Activated gamma-delta T cell treated with Interleukin-2 at 50 U/mL for 16 hours (primary cell): ENCODE measurements at regions not wholly inside any gene's neighbourhood (a gene's known extent, or its start where the extent isn't known, plus 50 kb on each side); places are given as distances from the start of the nearest gene placed in this dataset.
"Not testable (repeated sequence)": the region's sequence is repeated elsewhere in the genome, so short reads cannot be mapped to it uniquely, and the experiment has no call there.

Experiments
- DNase-seq: peaks from one replicate; pipeline ENCODE4 v3.0.0-alpha.2; 2020

DNA sequence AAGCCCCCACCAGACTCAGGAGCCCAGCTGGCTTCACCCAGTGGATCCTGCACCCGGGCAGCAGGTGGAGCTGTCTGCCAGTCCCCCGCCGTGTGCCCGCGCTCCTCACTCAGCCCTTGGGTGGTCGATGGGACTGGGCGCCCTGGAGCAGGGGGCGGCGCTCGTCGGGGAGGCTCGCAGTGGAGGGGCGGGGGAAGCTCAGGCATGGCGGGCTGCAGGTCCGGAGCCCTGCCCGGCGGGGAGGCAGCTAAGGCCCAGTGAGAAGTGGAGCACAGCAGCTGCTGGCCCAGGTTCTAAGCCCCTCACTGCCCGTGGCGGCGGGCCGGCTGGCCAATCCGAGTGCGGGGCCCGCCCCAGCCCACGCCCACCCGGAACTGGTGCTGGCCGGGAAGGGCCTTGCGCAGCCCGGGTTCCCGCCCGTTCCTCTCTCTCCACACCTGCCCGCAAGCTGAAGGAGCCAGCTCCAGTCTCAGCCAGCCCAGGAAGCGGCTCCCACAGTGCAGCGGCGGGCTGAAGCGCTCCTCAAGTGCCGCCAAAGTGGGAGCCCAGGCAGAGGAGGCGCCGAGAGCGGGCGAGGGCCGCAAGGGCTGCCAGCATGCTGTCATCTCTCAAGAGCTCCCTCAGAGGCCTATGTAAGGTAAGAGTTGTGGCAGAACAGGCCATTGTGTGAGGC, 1307.8 kb upstream of the TMEFF2 start:
- DNase-seq = no peak

GRCh38 chr2:193496786-193497185, 1302.1 kb upstream of the TMEFF2 start:
- DNase-seq = no peak

DNA sequence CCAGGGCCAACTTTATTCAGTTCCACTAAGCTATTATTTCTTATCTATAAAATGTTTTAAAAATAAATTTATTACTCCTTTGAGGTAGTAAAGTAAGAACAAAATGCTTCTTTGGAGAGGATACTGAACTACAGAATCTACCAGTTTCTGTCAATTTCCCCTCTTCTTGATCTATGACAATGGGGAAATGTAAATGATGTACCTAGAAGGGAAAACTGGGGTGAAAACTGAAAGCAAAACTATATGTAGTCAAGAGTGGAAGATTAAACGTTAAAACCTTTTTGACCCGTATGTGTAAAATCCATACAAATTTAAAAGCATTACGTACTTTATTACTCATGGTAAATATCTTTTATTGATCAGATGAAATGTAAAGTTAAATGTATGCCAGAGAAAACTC, 1287.8 kb upstream of the TMEFF2 start:
- no peak for DNase-seq

DNA sequence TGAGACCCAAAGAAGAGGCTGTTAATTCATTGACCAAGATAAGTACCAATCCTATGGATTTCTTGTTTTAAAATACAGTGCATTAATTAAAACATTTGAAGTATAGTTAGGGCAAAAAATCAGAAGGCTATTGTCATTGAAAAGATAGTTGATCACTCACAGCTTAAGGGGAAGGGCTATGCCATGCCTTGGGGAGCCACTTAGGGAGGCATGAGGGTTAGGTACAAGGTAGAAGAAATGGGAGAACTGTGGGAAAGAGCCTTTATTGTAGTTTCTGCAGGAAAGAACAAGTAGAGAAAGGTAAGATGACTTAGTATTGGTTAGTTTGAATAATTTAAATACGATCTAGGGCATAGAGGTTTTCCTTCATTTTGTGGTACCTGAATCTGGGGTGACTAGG, 1285.5 kb upstream of the TMEFF2 start:
- DNase-seq = no peak

DNA sequence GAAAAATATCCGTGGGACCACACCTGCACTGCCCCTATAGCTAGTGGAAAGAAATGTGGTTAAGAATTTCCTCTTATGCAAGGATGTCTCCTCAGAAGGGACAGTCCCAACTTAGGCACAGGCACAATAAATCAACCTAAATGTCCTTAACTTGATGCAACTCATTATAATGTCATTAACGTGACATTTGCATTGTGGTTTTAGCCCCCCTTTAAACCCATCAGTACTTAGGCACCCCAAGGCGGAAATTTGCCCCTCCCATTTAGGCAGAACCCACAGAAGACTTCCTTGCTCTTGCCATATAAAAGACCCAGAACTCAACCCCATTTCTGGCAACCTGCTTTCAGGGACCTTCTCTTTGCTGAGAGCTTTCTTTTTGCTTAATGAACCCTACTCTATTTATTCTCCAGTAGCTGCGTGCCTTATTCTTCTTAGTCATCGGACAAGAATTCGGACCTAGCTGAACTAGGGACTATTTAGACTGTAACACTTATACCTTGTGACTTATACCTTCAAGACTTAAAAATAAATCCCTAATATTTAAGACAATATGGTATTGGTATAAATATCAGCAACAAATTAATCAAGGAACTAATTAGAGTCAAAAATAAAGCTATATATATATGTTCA, 1281.6 kb upstream of the TMEFF2 start:
- no peak for DNase-seq

GRCh38 chr2:193475038-193475437, 1280.3 kb upstream of the TMEFF2 start:
- no peak for DNase-seq

GRCh38 chr2:193469251-193469650, 1274.5 kb upstream of the TMEFF2 start:
- no peak for DNase-seq

- DNase-seq = no peak
Measured at GRCh38 chr2:193467276-193467987, 1272.7 kb upstream of the TMEFF2 start.

GRCh38 chr2:193463011-193463410, 1268.3 kb upstream of the TMEFF2 start:
- DNase-seq = no peak

- DNase-seq = no peak
Measured at GRCh38 chr2:193462411-193462810, 1267.7 kb upstream of the TMEFF2 start.

- no peak for DNase-seq
Measured at GRCh38 chr2:193461431-193461934, 1266.8 kb upstream of the TMEFF2 start.

- DNase-seq = no peak
Measured at GRCh38 chr2:193446967-193447366, 1252.2 kb upstream of the TMEFF2 start.

DNA sequence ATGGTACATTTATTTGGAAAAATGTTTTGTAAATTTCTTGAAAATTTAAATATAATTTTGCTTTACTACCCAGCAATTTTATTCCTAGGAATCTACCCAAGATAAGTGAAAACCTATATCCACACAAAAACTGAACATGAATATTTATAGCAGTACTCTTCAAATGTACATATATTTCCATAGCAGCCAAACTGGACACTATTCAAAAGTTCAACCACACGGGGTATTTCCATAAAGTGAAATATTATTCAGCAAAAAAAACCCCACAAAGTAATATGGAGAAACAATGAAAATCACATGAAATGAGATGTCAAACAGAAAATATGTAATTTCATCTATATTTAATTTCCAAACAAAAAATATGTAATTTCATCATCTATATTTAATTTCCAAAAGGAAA, 1247.6 kb upstream of the TMEFF2 start:
- DNase-seq = no peak

GRCh38 chr2:193428336-193428818, 1233.6 kb upstream of the TMEFF2 start:
- DNase-seq = no peak

- not testable (repeated sequence) for DNase-seq
Measured at GRCh38 chr2:193412368-193412767, 1217.6 kb upstream of the TMEFF2 start.

DNA sequence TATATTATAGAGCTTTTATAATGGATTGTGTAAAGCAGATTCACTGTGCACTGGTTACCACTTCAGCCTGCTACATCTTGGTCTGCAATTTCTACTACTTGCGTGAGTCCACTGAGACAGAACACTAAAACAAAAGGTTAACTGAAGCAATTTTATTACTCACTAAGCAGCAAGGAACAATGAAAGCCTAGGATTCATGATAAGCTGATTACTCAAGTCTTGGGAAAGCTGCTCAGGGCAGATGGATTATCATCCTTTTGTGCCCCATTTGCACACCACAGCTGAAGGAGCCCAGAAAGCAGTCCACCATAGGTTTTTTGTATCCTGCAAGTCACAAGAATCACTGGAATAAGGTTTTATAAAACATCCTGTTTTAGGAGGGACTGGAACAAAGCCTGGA, 1215.2 kb upstream of the TMEFF2 start:
- no peak for DNase-seq

DNA sequence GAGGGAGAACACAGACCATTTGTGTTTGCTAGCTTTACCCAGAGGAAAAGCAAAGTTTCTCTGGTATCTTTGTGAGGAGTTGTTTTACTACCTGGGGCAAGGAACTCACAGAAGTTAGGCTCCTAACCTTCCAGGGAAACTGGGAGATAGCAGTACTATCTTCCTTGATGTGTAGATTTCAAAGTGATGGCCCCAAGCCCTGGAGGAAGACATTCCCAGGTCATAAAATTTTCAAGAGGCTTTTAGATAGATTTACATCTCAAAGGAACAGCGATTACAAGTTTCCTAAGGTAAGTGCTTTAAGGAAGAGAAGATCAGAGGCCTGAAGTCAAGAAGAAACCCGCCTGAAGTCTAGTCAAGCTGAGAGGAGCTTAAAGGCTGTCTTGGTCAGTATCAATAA, 1187.8 kb upstream of the TMEFF2 start:
- no peak for DNase-seq

DNA sequence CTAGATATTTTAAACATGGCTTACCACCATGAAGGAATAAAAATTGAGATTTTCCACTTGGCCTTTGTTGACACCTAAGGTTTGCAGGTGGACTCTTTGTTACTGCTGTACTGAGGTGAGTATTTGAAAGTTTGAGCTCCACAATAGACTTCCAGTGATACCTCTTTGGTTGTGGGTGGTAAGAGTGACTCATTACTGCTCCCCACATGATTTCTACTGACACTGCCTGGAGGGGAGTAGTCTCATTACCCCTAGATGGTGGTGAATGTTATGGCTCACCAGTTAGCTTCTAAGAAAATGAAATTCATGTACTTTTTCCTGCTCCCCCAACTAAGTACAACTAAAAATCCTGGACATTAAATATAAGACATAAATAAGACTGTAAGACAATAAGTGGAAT, 1183.1 kb upstream of the TMEFF2 start:
- no peak for DNase-seq

- no peak for DNase-seq
Measured at GRCh38 chr2:193373120-193373519, 1178.4 kb upstream of the TMEFF2 start.

DNA sequence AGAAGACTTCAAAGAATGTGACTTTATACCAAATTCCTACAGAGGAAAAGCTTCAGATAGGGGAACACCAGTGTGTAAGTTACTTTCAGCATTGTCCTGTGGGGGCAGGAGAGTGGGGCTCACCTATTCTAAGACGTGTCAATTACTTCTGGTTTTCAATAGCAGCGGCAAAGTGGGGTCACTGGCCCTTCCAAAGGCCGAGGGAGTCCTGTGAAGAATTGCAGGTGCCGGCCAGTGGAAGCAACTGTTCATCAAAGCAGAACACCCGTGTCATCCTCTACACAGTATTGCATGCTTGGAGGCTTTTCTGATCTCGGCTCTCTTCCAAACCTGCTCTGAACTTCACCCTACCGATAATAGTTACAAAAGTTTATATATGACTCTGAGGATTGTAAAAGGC, 1176.5 kb upstream of the TMEFF2 start:
- DNase-seq = no peak

DNA sequence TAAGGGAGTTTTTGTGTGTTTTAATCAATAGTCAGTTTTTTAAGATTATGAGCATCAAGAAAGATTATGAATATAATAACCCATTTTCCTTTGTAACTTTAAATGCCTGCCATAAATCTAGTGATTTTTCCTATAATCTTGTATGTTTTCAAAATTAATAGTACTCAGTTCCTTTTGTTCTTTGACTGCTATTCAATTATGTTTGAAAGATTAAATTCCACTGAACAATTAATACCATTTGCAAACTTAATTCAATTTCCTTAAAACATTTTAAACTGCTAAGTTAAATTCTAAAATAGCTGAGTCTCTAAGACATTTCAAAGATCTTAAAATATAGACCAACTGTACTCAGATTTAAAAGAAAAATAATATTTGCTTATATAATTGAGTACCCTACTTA, 1173.9 kb upstream of the TMEFF2 start:
- DNase-seq = no peak

DNA sequence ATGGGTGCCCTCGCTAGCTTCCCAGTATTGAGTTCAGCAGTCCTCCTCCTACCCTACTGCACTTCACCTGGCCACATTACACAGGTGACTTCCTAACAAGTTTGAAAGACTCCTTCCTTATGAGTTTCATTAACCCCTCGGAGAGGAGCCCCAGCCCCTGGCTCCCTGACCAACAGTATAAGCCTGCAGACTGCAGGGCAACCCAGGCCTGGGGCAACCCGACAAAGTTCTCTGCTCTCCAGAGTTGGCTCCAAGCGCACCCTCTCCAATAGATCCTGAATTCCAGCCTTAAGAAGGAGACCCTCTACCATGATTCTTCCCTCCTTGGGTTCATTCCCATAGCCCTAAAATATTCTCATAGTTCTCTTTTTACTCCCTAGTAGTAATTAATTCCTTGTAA, 1162.8 kb upstream of the TMEFF2 start:
- no peak for DNase-seq

- DNase-seq = not testable (repeated sequence)
Measured at GRCh38 chr2:193352665-193353242, 1158.0 kb upstream of the TMEFF2 start.

DNA sequence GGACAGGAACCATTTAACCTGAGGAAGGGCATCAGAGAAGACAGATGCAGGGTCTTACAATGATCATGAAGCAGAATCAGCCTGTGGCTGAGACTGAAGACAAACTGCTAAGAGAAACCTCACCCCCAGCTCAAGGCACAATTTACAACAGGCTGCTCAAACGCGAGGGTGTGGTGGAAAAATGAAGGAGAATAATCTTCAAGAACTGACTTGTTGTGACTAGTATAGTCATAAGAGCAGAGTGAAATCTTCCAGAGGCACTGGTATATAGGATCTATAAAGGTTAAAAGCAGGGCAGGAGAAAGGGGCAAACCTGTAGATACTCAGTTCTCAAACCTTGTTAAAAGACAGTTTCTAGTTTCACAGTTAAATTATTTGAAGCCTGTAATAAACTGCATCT, 1155.8 kb upstream of the TMEFF2 start:
- no peak for DNase-seq
